ENCODE measurements at regions not wholly inside any gene's neighbourhood (a gene's known extent, or its start where the extent isn't known, plus 50 kb on each side); places are given as distances from the start of the nearest gene placed in this dataset.

DNA sequence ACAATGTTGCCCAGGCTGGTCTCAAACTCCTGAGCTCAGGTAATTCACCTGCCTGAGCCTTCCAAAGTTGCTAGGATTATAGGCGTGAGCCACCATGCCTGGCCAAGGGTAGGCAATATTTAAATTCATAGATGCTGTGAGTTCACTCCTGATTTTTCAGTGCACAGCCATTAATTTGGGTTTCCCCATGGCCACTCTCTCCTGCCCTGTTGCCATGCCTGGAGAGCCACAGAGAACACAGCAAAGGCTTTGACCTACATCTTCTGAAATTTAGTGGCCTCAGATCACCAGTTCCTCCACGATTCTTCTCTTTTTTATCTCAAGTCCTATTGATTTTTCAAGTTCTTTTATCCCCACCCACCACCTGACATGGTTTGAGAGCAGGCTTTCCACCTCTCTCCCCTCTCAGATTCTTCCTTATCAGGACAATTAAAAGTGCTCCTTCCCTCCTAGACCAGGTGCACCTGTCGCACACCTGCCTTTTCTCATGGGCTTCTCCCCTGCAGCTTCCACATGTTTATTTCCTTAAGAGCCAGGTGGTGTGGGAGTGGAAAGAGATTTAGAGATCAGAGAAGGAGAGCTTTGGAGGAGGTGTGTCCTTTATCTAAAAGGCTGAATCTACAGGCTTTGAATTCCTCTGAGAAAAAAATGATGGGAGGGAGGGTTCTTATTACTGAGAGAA lies 123.8 kb downstream of the ADRA2A start:
- no peak for DNase-seq (ENCODE audit: low read depth)

DNA sequence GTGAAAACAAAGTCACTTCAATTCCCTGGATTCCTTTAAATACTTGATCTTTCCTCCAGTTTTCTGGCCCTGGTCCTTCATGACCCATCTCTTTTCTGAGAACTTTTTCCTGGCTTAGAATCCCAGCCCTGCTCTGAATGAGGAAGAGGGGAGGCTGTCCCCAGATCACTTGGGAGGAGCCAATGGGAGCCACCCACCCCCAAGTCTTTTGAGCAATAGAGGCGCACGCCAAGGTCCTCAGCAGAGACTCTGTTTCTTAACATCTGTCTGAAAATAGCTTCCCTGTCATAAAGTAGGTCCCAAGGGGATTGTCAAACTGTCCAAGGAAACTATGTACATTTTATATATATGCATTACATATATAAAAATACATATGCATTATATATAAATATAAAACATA lies 126.8 kb downstream of the ADRA2A start:
- no peak for DNase-seq (ENCODE audit: low read depth)

DNA sequence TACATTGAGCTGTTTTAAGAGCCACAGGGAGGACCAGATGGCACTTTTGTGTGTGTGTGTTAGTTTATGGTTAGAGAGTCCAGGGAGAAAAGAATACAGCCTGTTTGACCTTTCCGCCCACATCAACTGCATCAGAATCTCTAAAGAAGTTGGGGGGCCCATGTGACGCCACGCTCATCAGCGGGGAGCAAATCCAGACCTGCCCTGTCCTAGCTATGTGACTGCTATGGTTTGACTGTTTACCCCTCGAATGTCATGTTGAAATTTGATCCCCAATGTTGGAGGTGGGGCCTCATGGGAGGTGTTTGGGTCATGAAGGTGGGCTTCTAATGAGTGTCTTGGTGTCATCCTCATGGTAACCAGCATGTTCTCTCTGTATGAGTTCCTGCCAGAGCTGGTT lies 128.0 kb downstream of the ADRA2A start:
- DNase-seq (ENCODE audit: low read depth): no peak

DNA sequence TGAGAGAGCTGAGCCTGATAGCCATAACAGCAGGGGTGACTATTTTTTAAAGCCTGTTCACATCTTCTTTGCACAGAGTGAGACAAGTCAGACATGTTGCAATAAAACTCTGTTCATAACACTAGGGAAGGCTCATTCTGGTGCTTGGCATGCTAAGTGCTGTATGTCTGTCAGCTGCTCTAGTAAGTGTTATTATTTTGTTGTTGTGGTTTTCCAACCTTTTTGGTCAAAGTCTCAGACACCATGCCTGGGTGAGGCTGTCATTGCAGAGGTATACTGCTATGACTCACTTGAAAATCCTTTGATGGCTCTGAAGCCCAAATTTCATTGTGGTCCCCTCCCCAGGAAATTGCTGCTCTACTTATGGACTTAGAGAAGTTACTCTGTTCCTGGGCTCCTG lies 129.7 kb downstream of the ADRA2A start:
- DNase-seq (ENCODE audit: low read depth): no peak

DNA sequence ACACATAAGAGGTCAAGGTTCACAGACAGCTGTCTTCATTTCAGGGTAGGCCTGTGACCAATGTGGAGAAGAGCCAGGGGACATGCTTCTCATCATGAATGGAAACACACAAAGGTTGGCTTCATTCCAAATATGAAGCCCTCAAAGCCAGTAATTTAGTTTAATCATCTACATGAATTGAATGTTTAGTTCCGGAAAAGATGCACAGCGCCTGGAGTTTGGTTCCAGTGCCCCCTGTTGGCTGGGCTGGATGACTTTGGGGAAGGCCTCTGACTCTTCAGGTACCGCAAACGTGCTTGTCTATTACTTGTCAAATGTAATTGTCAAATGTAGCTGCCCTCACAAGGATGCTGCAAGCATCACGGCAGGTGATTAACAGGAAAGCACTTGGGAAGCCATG lies 130.7 kb downstream of the ADRA2A start:
- no peak for DNase-seq (ENCODE audit: low read depth)

DNA sequence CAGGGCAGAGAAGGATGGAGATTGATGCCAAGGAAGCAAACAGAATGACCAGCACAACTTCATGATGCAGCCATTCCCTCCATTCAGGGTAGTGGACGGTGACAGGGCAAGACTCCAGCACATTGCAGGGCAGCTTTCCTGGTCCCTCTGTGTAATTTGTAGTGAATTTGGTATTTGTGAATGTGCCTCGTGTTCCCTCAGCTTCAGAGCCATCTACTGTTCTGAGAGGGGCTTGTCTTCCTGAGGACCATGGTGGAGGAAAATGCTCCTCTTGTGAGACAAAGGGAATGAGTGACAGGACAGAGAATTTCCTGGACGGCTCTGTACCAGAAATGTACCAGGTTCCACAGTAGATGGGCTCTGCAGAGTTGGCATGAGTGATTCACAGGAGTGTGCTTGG lies 132.1 kb downstream of the ADRA2A start:
- DNase-seq (ENCODE audit: low read depth): no peak

DNA sequence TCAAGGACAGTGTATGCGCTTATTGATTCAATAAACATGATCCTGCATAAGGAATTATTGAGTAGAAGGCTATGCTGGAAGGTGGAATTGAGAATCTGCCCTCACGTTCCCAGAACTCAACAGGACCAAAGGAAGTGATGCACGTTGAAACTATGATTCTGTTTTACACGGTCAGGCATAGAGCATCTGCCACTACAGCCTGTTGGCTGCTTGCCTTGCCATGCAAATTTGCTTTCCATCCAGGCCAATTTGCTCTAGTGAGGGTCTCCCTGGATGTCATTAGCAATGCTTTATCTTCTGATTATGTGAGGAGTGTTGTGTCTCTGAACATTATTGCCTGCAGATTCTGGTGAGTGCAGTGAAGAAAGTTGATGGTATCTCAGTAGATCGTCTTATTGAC lies 132.9 kb downstream of the ADRA2A start:
- no peak for DNase-seq (ENCODE audit: low read depth)

DNA sequence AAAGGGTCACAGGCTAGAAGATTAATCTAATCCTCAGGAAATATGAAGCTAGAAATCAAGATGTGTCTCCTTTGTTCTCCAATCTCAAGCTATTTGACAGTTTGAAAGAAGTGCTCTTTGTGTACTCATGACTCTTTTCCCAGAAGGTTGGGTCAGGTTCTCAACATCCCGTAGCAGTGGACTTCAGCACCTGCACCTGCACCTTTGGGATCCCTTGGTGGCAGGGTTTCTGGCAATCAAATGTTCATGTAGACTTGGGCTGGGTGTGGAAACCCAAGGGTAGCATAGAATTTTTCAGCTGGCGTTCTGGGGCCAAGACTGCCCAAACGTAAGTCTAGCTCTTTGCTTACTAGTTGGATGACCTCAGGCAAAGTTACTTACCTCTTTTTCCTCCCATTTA lies 134.4 kb downstream of the ADRA2A start:
- DNase-seq (ENCODE audit: low read depth): no peak

DNA sequence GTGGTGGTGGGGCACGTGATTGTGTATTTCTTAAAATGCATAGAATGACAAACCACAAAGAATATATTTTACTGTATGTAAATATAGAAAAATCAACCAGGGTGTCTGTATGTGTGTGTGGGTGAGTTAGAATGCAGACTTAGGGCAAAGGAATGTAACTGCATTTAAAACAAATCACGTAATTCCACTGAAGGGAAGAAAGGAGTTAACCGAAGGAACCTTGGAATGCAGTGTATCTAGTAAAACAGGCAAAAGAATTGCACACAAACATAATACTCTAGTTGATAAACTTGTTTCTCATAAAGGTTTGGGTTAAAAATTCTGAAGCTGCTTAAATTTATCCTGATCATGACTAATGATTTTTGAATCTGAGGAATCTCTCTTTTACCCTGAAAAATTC lies 134.9 kb downstream of the ADRA2A start:
- no peak for DNase-seq (ENCODE audit: low read depth)

DNA sequence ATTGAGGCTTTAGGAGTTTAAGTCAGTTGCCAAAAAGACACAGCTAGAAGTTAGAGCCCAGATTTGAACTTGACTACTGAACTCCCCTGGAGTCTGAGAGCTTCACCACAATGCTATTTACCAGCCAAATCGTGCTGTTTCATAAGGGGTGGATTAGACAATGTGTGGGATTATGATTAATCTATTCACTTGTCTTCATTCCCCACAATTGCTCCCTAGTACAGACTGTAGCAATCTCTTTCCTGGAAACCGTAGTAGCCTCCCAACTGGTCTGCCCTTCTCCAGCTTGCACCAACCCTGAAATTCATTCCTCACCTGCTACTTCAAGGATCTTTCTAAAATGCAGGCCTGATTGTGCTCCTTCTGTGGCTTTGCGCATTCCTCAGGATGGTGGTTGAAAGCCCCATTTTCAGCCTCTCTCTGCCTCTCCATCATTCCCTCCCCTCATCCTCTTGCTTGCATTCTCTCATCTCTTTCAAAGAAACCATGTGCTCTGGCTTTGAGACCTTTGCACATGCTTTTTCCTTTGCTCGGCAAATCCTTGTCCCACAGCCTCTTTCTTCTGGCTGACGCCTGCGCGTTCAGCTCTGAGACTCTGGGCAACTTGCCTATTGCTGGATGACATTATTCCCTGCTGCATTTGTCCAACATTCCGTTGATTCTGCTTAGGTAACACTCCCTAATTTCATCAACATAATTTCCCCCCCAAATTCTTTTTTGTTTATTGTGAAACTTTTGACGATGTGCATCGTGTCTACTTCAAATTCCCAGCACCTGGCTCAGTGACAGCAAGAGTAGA lies 145.1 kb downstream of the ADRA2A start:
- DNase-seq (ENCODE audit: low read depth): no peak

DNA sequence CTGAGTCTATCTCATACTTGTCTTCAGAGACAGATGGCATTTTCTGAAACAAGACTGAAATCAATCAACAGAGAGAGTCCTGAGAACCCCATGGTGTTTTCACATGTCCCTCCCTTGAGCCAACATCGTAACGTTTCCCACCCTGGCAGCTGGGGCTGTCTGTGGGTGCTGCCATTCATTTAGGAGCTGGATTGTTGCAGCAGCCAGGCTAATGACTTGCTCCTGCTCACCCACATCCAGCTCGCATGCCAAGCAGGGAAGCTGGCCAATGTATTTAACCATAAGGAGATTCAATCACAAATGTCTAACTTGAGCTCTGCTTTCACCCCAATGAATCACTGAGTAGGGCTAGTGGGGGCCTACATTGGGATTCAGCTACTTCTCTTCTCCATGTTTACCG lies 146.1 kb downstream of the ADRA2A start:
- no peak for DNase-seq (ENCODE audit: low read depth)

DNA sequence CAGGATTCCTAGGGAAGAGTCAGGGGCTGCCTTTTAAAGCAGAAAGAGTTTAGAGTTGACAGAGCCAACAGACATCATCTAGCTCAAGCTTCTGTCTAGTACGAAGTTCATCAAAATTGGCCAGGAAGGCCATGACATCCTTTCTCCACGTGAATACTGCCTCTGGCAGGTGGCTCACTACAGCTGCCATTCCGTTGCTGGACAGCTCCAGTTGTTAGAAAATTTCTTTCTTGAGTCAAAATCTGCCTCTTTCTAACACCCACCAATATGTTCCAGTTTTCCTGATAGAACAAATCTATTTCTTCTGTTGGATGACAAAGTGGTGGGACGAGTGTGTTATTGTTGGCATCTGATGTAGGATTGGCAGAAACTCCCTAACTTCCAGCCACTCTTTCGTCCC lies 154.9 kb downstream of the ADRA2A start:
- DNase-seq (ENCODE audit: low read depth): no peak

DNA sequence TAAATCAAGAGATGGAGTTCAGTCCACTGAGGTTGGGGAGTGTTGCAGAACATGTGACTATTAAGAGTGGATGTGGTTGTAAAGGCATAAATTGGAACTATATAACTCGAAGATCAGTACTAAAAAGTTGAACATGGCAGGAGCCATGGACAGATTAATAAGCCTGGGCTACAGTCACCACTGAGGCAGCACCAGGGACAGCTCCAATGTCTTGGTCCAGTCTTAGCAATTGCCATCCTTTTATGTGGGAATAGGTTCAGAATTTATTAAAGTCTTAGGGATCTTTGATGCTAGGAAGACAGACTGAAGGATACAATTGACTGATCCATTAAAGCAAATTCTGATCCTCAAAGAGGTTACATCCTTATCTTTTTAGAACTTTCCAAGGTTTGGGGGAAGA lies 156.6 kb downstream of the ADRA2A start:
- DNase-seq (ENCODE audit: low read depth): no peak

DNA sequence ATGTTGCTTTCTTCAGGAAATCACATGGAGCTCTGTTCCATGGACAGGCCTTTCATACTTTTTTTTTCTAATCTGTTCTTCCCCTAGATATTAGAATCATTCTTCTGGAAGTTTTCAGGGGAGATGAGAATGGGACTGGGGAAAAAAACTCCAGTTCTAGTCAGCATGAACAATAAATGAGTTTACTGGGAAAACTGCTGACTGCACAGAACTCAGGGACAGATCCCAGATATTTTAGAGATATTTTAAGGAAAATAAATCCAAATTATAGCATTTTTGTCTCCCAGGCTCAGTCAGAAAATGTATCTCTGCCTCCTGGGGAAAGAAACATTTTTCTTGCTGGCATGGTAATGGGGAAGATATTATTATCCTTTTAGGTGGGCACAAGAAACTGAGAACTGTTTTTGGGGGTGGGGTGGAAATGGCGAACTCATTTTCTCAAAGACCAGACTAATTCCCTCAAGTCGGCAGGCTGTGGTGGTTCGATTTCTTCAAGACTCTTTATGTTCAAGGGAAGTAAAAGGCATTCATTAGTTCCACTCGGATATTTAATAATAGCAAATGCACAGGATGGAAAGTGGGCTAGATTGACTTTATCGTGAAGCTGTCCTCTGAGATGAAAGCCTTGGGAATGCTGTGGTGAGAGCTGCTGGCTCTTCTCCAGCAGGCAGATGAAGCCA lies 157.5 kb downstream of the ADRA2A start:
- no peak for DNase-seq (ENCODE audit: low read depth)

DNA sequence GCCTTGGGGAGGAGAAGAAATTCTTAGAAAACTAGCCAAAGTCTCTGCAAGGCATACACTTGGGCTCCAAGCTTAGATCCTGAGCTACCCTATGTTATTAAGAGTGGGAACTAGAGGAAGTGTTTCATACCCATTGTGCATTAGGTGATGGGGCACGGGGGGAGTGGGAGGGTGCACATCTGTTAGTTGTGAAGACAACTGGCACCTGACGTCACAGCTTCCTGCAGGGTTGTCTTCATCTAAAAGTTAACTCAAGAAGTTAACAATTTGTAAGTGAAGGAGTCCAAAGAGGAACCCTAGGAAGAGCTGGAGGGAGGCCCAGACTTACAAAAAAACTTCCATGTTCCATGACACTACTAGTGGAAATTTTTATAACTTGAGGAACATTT lies 158.1 kb downstream of the ADRA2A start:
- no peak for DNase-seq (ENCODE audit: low read depth)

DNA sequence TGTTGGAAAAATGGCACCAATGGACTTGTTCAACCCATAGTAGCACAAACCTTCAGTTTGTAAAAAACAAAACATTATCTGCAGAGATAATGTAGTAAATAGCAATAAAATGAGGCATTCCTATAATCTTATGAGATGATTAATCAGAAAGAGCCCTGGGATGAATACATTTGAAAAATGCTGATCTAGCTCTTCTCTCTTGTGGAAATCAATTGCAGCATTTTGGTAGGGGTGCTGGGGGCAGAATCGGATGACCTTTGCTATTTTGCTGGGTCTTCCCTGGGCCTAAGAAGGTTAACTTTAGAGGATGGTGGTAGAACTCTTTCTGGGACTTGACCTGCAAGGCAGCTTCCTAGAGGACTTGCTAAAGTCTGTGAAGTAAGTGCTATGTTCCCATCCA lies 163.5 kb downstream of the ADRA2A start:
- no peak for DNase-seq (ENCODE audit: low read depth)

DNA sequence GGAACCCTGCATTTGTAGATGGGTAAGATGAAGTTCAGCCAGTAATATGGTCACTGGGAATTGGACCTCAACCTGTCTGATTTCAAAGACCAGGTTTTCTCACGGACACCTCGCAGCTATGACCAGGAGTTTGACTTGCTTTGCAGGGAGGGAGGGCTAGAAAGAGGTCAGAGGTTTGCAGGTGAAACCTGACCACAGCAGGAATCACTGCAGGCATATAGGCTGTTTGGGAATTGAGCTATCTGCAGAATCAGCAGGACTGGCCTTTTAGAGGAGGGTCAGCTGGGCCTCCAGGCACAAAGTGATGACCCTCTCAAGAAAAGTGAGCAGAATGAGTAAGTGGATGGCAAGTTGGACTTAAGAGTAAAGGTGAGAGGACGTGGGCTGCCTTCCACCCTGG lies 166.3 kb downstream of the ADRA2A start:
- no peak for DNase-seq (ENCODE audit: low read depth)

DNA sequence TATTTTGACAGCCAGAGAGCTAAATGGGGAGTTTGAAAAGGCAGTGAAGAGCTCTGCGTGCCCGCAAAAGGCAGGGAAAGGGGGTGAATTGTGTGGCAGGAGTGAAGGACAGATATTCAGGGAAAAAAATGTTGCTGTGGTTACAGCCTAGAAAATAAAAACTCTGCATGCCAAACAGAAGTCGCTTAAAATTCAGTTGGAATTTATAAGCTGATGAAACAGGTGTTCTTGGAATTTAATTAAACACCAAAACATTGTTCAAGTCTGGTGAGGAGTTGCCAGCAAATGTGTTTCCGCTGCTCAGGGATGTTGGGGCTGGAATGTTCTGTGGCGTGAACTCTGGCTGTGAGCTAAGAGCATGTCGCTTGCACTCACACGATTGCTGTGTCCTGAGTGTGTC lies 169.3 kb downstream of the ADRA2A start:
- no peak for DNase-seq (ENCODE audit: low read depth)

DNA sequence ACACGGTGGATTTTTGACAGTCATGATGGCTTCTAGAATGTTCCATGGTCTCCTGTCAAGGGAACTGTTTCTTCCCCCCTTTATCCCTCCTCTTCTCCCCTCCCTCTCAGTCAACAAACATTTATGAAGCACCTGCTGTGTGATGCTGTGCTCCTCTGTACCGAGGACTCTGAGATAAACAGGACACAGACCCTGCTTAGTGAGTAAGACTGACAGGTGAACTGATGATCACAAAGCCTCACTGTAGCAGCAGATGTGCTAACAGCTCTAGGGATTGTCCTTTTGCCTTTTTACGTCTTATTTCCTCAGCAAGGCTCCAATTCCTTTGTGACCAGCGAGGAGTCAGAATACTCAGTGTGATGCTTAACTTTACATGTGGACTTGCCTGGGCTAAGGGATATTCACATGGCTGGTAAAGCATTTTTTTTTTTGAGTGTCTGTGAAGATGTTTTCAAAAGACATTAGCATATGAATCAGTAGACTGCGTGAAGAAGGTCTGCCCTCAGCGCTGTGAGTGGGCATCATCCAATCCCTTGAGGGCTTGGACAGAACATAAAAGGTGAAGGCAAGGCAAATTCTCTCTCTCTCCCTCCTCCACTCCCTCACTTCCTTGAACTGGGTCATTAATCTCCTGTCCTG lies 170.1 kb downstream of the ADRA2A start:
- no peak for DNase-seq (ENCODE audit: low read depth)

DNA sequence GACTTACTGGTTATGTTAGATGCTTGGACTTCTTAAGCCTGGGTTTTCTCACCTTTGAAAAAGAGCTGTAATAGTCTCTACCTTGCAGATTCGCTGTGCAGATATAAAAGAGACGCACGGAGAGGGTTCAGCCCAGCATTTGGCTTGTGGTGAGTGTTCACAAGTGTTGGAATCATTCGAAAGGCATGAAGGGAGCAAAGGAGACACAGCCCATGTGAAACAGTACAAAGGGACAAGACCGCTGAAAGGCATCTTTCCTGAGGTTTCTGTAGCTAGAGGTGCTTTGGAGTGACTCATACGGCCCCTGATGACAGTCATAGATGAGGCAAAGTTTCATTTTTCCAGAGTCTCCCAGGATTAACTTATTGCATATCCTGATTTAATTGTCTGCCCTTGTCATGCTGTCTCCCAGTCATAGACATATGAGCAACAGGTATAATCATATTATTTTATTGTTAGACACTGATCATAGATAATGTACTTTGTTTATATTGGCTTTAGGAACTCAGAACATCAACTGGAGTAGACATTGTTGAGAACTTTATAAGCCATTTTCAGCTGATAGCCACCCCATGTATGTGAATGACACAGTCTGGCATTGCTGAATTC lies 171.1 kb downstream of the ADRA2A start:
- DNase-seq (ENCODE audit: low read depth): no peak

DNA sequence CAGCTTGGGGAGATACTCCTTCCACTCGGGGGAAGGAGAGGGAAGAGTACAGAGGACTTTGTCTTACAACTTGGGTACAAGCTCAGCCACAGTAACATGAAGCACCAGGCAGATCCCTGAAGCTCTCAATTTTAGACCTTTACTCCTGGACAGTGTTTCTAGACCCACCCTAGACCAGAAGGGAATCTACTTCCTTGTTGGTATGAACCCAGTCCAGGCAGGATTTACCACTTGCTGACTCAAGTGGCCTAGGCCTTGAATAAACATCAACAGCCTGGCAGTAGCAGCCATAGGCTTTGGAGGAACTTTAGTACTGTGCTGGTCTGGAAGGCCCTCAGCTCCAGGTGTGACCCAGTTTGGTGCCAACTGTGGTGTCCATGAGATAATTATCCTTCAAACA lies 173.1 kb downstream of the ADRA2A start:
- DNase-seq (ENCODE audit: low read depth): no peak

DNA sequence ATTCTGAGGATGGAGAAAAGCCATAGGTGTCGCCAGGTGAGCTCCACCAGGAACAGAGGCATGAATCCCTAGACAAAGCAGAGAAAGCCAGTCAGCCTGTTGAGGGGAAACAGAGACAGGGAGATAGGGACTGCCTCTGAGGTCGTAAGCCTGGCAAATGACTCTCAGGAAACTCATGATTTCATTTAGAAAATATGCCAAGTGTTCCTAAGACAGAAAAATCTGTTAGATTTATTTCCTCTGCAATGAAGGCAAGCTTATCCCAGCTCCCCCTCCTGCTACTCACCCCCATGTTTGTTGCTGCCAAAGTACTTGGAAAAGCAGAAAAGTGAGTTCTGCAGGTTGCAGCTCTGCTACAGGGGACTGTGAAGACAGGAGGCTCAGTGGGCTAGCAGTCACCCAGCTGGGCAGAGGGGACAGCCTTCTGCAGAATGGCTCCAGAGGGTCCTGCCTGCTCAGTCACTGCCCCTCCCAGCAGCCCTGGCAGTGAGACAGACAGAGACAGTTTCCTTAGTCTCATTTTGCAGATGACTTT lies 184.3 kb downstream of the ADRA2A start:
- DNase-seq (ENCODE audit: low read depth): no peak

All from T follicular helper cell (primary cell).